SIG-M5 treated with dmso at 0.1 percent for 504 hours (cell line): ENCODE measurements at regions not wholly inside any gene's neighbourhood (a gene's known extent, or its start where the extent isn't known, plus 50 kb on each side); places are given as distances from the start of the nearest gene placed in this dataset.
"Not testable (repeated sequence)": the region's sequence is repeated elsewhere in the genome, so short reads cannot be mapped to it uniquely, and the experiment has no call there.

Source experiments
- DNase-seq: peaks from one replicate; lab custom pipeline; 2025; ENCODE audit not compliant: unreplicated experiment; lab: John Stamatoyannopoulos, UW

- no peak for DNase-seq
Measured at GRCh38 chr6:169101981-169102380, 151.7 kb downstream of the THBS2 start.

DNA sequence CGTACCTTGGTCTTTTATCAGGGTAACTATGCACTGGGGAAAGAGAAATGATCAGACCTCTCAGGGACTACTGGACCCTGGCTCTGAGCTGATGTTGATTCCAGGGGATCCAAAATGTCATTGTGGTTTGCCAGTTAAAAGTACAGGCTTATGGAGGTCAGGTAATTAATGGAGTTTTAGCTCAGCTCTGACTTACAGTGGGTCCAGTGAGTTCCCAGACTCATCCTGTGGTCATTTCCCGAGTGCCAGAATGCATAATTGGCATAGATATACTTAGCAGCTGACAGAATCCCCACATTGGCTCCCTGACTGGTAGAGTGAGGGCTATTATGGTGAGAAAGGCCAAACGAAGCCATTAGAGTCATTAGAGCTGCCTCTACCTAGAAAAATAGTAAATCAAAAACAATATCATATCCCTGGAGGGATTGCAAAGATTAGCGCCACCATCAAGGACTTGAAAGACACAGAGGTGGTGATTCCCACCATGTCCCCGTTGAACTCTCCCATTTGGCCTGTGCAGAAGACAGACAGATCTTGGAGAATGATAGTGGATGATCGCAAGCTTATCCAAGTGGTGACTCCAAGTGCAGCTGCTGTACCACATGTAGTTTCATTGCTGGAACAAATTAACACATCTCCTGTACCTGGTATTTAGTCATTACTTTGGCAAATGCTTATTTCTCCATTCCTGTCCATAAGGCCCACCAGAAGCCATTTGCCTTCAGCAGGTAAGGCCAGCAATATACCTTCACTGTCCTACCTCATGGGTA, 152.4 kb downstream of the THBS2 start:
- DNase-seq: no peak

GRCh38 chr6:169099411-169100202, 154.0 kb downstream of the THBS2 start:
- no peak for DNase-seq

- DNase-seq: not testable (repeated sequence)
Measured at GRCh38 chr6:169098651-169099050, 155.0 kb downstream of the THBS2 start.

- DNase-seq: no peak
Measured at GRCh38 chr6:169098116-169098515, 155.5 kb downstream of the THBS2 start.

- no peak for DNase-seq
Measured at GRCh38 chr6:169097381-169097959, 156.2 kb downstream of the THBS2 start.

- DNase-seq: no peak
Measured at GRCh38 chr6:169096388-169096787, 157.3 kb downstream of the THBS2 start.

DNA sequence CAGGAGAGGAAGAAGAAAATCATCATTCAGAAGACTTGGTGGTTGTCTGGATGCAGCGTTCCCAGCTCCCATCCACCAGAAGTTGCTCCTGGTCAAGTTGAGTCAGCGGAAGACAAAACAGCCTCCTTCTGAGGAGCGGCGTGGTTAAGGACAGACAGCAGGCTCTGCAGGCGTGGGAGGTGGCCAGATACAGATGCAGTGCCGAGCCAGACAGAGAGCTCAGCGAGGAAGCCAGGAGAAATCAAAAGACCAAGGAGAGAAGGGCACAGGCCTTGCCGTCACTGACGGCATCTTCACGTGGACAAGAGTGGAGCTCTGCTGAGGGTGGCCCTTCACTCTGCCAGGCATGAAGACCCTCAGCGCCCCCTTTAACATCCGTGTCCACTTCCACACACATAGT, 158.5 kb downstream of the THBS2 start:
- no peak for DNase-seq

- DNase-seq: no peak
Measured at GRCh38 chr6:169094552-169094950, 159.1 kb downstream of the THBS2 start.

DNA sequence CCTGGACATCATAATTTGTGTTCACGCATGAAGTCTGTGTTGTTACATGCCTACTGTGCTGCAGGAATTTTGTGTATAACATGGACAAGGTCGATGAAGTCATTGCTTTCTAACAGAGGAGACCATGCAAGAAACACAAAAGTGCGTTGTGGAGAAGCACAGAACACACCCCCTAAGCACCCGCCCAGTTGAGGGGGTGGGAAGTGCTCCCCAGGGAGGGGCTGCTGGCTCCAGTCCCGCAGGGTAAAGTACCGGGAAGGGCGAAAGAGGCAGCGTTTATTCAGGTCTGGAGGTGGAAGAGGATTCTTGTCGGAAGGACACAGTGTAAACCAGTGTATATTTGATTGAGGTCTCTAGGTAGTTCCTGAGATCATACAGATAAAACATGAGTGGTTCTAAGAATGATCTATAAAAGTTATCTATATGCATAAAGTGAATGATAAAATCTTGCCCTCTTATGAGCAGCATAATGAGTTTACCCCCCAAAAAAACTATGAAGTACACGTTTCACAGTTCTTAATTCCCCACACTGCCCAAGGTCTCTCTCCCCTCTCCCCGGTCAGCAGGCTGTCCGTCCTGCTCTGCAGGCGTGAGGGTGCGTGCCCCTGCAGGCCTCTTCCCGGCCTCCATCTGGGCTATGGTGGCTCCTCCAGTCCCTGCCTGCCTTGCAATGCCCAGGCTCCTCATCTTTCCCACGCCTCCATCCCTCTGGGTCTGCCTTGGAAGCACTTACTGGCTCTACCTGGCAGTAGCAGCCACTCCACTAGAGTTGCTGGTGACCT, 159.7 kb downstream of the THBS2 start:
- no peak for DNase-seq

DNA sequence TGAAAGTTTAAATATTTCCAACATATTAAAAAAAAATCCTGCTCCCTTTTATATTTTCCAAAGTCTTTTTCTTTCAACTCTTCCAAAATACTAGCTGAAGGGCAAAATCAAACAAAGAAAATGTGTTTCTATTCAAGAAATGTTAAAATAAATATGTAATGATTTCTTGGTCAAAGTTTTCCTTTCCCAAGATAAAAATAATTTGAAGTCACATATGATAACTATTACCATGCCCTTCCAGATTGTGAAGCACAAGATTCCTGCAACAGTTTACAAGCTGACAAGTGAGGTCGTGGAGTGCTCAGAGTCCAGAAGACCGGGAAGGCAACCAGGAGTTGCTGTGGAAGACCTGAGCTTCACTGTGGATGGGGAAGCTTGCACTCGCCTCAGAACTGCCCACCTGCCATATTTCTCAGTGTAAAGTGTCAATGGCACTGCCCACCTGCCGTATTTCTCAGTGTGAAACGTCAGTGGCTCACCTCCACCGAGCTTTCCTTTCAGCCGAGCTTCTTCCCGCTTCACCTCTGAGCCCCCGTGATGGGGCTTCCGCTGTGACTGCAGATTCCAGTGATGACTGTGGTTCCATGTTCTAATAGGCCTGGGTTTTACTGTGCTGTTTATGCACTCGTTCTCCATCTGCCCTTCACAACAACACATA, 160.5 kb downstream of the THBS2 start:
- no peak for DNase-seq

DNA sequence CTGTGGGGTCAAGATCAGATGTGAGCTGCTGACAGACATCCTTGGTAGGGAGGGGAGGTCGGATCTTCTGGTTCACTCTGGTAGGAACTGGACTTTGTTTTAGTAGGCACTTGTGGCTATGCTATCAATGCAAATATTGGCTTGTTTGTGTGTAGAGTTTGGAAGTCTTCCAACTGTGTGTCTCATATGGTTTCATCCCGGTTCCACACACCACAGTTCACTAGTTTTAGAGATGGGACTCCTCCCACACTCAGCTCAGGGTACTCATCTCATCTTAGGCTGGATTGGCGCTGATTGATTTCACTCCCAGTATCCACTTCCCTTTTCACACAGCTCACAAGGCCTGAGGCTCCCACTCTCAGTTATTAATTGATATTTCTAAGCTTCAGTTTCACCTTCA, 161.3 kb downstream of the THBS2 start:
- DNase-seq: no peak

- DNase-seq: not testable (repeated sequence)
Measured at GRCh38 chr6:169090514-169091127, 163.0 kb downstream of the THBS2 start.

GRCh38 chr6:169088762-169089161, 164.9 kb downstream of the THBS2 start:
- DNase-seq: no peak

GRCh38 chr6:169087443-169088041, 166.1 kb downstream of the THBS2 start:
- DNase-seq: no peak

DNA sequence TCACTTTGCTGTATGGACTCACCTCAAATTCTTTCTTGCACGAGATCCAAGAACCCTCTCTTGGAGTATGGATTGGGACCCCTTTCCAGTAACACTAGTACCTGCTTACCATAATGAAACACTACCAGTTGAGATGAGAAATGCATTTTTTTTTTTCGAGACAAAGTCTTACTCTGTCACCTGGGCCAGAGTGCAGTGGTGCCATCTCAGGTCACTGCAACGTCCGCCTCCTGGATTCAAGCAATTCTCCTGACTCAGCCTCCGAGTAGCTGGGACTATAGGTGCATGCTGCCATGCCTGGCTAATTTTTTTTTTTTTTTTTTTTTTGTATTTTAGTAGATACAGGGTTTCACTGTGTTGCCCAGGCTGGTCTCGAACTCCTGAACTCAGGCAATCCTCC, 167.0 kb downstream of the THBS2 start:
- DNase-seq: not testable (repeated sequence)

GRCh38 chr6:169086020-169086419, 167.6 kb downstream of the THBS2 start:
- no peak for DNase-seq

DNA sequence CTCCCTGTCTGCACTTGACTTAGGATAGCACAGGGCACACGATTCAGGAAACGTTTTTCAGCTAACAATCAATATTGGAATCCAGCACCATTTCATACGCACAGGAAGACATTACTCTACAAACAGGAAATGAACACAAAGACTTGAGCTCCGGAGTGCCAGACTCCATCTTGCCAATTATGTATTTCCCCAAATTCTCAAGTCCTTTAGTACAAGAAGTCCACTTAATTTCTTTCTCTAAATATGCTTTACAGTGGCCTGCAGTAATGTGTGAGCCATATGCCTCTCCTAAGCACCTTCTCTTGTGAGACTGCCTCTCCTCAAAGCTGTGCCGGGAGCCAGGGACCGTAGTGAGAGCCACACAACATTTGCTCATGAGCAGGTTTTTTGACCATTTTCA, 168.2 kb downstream of the THBS2 start:
- no peak for DNase-seq

GRCh38 chr6:169084557-169084956, 169.1 kb downstream of the THBS2 start:
- DNase-seq: not testable (repeated sequence)

DNA sequence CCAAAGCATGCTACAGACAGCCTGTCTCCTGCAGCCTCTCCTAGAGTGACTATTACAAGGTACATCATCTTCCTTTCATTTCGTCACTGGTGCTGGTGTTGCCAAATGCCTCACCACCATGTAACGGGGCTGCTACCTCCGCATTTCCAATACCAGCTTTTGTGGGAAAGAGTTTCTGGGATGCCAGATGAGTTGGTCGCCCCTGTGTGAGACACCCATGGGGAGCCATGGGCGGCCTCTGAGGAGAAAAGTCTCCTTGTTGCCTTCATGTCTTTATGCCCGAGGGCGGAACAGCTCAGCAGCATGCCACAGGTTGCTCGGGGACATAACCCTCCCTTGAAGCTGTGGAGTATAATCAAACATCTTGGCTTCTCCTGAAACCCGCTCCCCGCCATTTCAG, 169.6 kb downstream of the THBS2 start:
- no peak for DNase-seq
